OCI-M2 (cell line): ENCODE measurements at regions not wholly inside any gene's neighbourhood (a gene's known extent, or its start where the extent isn't known, plus 50 kb on each side); places are given as distances from the start of the nearest gene placed in this dataset.

Source experiments
- DNase-seq: peaks from one replicate; lab custom pipeline; 2025; ENCODE audit not compliant: unreplicated experiment; lab: John Stamatoyannopoulos, UW

DNA sequence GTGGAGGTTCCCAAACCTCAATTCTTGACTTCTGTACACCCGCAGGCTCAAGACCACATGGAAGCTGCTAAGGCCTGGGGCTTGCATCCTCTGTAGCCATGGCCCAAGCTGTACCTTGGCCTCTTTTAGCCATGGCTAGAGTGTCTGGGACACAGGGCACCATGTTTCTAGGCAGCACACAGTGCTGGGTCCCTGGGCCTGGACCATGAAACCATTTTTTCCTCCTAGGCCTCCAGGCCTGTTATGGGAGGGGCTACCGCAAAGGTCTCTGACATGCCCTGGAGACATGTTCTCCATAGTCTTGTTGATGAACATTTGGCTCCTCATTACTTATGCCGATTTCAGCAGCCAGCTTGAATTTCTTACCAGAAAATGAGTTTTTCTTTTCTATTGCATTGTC is 701.4 kb downstream of the FGF9 start:
- DNase-seq = no peak

DNA sequence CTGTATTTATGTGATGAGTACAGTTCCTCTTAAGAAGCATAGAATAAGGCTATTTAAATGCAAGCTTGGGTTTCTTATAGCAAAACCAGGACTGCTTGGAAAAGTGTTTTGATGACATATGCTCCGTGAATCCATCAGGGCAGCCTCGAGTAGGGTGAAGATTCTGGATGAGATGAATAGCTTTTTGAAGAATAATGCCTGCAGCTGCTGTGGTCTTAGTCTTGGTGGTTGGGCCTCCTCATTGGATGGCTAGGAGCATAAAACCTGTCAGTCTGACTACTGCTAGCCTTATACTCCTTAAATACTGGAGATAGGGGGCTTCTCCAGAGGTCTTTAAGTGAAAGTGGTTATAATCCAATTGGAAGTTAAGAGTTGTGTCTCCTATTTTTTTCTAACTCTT is 704.3 kb downstream of the FGF9 start:
- no peak for DNase-seq

DNA sequence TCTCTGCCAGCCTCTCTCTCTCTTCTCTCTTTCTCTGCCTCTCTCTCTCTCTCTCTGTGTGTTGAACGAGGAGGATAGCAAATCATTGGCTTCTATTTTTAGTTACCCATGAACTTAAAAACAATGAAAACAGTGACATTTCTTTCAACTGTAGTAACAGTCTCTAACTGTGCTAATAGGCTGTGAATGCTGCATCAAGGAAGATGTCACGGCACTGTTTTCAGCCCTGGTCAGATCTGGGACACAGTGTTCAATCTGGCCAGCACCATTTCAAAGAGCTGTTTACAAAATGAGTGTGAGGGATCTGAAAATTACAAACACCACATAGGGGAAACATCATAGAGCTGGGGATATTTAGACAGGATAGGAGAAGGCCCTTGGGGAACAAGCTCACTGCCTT is 717.0 kb downstream of the FGF9 start:
- no peak for DNase-seq

DNA sequence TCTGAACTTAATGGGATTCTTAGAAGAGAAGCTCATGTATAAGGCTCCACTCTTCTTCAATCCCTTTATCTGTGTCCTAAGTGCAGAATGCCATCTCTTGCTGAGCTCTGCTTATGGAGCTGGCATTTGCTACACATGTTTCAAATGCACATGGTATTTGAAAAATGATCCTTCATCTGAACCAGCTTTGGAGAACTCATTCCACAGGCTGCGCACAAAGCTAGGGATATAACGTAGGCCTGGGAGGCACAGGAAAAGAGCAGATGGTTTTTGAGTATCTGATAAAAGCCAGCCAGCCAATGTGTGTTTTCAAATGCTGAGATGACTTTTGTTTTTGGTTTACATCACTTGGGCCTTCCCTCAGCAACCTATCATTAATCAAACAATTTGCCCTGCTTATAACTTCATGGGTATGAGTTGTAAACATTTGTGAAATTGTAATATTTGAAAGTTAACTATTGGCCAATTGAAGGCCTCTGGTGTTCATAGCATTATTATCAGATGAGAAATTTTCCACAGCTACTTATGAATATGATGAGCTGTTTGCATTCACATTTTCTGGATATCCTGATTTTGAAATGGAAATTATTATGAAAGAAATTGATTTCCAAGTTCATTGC is 729.0 kb downstream of the FGF9 start:
- DNase-seq = no peak

DNA sequence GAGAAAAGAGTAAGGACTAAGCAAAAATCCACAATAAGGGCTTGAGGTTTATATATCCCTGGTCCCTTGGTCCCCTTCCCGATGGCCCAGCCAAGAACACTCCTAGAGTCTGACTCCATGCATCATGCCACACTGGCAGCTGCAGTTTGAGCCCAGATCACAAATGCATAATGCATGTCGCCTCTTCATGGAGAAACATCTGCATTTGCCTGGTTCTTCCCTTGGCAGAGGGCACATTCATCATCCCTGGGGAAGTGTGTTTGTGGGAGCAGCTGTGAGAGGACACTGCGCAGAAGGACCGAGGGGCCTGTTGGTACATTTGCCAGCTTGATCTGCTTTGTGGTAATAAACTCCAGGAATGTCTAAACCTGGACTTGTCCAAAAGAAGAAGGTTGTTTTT is 731.8 kb downstream of the FGF9 start:
- DNase-seq = no peak

DNA sequence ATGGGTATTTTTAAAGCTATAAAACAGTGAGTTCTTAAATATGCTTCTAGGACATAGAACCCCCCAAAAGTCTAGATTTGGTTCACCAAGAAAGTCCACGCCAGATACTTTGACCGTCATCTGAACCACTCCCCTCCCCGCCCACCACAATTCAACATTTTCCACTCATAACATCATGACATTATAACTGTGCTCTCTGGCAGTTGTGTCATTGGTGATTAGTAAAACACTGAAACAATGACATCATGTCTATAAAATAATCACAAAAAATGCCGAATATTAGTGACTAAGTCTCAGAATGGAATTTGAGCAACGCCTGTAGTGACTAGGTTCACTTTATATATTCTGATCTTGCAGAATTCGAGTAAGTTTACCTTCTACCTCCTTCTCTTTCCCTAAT is 732.3 kb downstream of the FGF9 start:
- DNase-seq = no peak

DNA sequence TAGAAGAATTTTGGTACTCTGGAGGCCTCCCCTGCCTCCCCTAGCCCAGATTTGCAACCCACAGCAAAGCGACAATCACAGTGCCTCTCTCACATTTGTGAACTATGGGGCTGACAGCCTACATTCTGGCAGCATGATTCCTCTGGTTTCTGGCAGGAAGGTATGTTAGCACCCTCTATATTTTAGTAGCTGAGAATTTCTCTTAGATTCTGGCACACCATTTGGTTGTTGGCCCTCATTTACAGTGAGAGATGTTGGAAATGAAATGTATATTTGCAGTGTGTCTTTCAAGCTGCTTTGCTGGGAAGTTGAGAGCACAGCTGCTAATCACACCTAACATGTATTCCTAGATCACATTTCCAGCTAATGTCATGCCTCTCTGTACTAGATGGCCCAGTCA is 735.0 kb downstream of the FGF9 start:
- no peak for DNase-seq

DNA sequence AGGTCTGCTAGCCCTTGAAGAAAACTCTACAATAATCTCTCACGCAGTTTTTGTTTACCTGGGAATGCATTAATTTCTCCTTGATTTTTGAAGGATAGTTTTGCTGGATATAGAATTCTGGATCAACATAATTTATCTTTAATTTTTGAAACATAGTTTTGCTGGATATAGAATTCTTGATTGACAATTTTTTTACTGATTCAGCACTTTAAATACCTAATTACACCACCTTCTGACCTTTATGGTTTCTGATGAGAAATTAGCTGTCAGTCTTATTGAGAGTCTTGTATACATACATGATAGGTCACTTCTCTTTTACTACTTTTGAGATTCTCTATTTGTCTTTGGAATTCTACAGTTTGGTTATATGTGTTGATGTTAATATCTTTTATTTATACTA is 741.6 kb downstream of the FGF9 start:
- no peak for DNase-seq

DNA sequence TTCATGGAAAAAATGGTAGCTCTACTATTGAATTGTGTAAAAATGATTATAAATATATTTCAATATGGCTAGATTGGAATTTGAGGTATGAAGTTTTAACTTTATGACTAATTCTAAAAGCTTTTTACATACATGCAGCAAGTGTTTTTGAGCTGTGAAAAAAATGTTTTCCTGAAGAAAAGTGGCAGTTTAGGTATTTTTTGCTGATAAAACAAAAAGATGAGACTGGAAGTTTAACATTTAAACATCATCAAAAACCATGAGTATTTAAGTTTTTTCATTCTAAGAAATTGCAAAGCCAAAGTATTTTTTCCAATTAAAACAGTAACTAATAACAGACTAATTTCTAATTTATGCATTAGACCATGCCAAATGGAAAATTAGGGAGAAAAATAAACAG is 751.1 kb downstream of the FGF9 start:
- no peak for DNase-seq

DNA sequence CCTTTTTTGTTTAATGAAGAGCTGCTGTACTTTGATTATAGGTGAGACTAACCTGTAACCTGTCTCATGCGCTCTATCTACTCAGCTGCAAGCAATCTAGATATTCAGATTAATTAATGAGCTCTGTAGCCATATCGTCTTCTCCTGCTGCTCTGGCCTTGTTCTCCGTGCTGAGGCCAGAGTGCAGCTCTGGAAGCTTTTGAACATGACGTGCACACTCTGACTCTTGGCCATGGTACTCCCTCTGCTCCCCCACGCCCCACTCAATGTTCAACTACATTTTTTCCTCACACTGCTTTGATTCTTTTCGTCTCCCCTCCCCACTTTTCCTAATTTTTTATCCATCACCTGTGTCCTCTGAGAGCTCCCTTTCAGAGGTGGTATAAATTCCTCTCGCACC is 751.8 kb downstream of the FGF9 start:
- DNase-seq = no peak

DNA sequence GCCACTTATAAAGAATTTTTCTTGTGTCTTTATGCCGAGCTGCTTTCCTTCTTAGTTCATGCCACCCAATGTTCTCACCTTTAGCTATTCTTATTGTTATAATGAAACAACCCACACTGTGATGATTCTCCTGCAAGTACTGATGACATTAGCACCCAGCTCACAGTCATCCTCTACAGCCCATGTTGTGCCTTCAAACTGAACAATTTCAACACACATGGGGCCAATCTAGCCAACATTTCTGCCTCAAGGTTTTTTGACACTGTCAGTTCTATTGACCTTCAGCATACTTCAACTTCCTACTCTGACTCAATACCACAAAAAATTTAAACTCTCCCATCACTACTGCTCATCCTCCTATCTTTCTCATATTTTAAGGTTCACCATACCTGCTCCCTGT is 752.4 kb downstream of the FGF9 start:
- no peak for DNase-seq

DNA sequence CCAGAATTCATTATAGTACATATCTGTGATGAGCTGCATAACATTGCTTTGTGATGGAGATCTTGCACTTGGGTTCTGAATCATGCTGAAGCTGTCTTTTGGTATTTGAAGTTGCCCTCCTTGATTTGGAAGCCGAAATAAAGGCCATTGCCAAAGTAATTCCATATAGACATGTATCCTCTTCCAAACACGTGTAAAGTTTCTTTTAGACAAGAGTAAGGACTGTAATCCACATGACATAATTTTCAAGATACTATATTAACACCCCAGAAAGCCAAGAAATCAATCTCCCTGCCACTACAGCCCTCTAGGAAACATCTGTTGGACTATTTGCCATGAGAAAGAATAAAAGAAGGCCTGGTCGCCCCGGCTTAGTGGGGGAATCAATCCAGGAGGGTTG is 754.2 kb downstream of the FGF9 start:
- no peak for DNase-seq

DNA sequence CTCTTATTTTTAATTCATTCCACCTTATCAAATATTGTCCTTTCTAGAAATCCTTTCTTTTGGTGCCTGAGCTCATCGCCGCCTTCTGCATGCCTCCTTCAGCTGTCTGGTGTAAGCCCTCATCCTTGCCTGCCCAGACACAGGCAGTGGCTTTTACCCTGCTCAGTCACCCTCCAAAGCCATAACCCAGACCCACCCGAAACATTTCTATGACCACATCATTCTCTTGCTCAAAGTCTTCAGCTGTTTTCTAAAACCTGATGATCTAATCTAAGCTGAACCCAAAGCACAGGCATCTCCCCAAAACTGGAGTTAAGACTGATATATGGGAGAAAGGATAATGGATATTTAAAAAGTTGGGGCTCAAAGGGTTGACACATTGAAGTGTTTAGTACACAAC is 753.7 kb upstream of the SGCG start:
- DNase-seq = no peak

DNA sequence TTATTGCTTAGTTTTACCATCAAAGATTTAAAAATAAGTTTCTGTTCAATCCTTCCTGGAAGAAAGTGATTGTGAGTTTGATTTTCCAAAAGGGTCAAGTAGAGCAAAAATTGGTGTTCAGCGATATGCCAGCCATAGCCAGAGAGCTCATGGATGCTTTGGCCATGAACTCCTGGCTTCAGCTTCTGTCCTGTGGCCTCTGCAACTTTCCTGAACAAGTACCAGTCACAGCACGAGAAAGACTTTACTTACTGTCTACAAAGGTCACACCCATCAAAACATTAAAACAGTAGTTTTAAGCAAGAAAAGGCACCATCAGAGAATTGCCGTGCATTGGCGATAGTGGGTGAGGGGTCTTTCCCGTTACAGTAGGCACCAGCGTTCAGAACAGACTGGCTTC is 753.0 kb upstream of the SGCG start:
- DNase-seq = no peak

DNA sequence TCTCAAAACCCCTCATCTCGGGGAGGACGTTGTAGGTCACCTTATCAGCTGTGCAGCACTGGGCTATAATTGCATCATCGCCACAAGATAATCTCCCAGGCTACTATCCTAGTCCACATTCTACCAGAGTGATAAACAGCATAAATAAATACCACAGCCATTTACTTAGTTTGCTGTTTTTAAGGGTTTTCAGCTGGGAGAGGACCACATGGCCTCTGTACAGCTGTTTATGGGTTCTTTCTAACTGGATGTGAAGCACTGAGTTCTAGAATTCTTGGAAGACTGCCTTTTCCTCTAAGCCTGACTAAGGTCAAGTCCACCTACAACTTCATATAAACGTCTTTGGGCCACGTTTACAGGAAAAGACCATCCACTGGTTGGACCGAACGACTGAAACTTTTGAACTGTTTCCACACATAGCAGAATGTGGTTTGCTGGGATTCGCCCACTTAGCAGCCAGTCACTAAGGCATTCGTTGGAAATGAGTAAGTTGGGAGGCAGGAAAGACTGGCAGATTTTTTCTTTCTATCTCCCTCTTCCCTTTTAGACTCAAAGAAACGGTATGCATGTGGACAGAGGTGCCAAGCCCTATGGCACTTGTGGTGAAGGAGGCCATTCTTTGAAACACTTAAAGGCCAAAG is 752.5 kb upstream of the SGCG start:
- peak; percentile 67 for DNase-seq

DNA sequence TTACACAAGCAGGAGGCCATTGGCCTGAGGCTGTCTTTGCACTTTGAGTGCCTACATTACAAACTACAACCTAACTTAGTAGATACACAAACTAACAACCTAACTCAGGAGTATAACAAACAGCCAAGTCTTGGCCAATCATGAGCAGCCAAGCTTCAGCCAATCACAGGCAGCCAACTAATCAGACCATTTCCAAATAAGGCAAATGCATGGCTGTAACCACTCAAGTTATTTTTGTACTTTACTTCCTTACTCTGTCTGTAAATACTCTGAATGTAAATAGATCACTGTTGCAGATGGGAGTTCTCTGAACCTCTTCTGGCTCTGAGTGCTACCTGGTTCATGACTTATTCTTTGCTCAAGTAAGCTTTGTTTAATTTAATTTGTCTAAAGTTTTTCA is 748.1 kb upstream of the SGCG start:
- no peak for DNase-seq

DNA sequence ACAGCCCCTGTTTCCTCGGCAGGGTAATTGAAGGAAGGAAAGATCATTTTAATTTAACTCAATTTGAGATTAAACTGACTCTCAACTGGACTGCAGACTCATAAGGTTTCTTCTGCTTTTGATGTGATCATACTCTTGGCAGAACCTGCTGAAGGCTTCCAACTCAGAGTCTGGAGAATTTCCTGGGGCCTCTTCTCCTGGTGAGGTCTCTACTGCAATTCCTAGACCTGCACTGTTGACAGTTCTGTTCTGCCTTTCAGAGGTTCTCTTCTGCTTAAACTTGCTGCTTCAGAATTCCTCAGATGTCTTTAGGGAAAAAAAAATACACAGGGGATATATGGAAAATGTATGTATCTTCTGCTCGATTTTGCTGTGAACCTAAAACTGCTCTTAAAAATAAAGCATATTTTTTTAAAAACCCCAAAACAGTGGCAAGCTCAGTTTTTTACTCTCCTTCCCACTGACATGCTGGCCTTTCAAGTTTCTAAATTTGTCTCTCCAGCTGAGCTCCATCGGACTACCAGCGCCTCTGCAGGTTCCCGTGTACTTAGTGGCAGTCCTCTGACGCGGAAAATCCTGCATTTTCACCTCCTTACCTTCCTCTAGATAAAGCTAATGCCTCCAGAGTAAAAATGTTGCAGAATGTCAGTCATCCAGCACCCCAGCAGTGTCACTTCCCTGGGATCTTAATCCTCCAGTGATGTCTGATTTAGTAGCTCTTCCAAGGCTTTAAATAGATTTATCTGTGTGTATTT is 733.5 kb upstream of the SGCG start:
- no peak for DNase-seq

DNA sequence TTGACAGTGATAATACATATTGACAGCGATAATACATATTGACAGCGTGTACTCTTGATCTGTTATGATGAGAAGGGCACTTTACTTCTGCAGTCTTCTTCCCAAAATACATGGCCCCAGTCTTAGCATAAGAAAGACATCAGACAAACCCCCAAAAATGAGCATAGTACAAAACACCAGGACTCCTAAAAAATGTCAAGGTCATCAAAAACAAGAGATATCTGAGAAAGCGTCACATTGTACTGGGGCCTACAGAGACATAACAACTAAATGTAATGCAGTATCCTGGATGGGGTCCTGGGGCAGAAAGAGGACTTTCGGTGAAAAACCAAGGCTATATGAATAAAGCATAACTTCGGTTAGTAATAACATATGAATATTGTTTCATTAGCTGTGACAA is 731.5 kb upstream of the SGCG start:
- no peak for DNase-seq

DNA sequence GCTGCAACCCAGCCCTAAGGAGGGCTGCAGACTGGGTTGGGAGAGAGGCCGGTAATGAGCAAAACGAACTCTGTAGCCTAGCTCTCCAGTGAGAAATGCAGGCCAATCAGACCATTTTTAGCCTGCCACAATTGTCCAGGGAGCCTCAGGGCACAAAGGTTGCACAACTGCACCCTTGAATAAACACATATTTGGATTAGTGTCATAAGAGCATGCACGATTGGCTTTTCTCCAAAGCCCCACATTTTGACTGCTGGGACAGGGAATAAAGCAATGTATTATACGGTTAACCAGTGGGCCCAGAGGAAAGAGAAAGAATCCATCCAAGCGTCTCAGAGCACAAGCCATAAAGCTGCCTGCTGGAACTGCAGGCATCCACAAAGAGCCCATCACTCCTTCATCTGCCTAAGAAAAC is 729.4 kb upstream of the SGCG start:
- DNase-seq = no peak

DNA sequence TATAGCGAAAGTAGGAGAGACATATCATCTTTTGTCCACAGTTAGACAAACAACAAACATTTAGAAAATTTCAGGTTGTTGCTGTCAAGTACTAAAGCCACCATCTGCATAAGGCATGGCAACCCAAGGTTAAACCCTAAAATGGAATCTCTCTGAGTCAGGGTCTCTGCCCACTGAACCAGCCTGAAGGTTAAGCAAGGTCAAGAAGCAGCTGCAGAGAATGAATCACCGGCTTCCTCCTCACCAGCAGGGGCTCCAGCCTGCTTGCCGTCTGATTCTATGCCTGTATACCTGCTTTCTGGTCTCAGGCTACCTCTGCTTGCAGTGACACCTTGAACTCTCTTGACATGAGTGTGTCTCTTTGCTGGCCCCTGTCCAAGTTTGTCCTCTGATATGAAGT is 726.2 kb upstream of the SGCG start:
- no peak for DNase-seq

DNA sequence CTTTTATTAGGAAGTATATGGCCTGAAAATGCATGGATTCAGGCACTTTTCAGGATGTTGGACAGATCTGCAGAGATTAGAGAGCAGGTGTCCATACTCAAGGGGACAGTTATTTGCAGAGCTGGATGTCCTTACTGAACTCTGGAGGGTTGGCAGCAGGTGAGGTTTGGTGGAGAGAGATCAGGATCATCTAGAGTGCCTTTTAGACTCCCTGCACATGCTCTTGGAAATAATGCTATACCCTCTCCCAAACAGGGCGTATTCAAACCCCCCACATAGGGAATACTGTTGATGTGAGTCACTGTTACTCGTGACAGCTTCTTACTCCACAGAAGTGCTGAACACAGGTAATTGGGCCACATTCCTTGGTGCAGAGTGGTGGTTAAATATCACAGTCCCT is 725.7 kb upstream of the SGCG start:
- DNase-seq = no peak

DNA sequence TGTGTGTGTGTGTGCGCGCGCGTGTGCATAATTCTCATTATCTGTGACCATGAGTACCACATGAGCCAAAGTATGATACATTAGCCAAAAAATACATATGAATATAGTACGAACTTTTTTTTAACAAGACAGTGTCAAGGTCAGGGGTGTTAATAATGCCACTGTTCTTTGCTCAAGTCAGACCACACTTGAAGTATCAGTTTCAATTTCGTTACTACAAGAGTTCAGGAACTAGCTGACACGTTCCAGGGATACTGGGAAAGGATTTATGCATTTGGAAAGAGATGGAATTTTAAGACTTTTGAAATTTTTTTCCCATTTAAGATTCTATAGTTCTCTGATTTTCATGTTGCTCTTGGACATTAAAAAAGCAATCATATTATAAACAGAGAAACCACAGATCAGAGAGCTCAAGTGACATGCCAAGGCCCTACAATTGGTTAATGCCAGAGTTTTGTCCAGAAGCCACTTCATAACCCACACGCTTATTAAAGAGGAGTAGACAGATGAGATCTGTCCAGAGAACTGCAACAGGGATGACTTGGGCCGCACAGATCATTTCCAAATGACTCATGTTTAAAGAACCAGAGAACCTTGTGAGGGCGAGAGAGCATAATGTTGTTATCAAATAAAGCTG is 718.8 kb upstream of the SGCG start:
- DNase-seq = no peak
